ENCODE measurements at regions not wholly inside any gene's neighbourhood (a gene's known extent, or its start where the extent isn't known, plus 50 kb on each side); places are given as distances from the start of the nearest gene placed in this dataset.

GRCh38 chr5:105536675-105537074, 1974.1 kb upstream of the NUDT12 start:
- H3K4me3 Mint-ChIP-seq, result no peak overlapping the region
- ATAC-seq (no peak), DNase-seq (no peak)
- POLR2A ChIA-PET, result no interaction called here
- no peaks in the 10 kb centered on the region for H3K4me1 Mint-ChIP-seq
- peaks cover 2% of the 10 kb centered on the region for H3K9me3 Mint-ChIP-seq (ENCODE audit: low read depth)
- CTCF ChIA-PET, result no interaction called here
- intact Hi-C loops (cut with DNase I, micrococcal nuclease), result no loop called here
- H3K36me3 Mint-ChIP-seq (ENCODE audit: low read depth), result no peaks in the 10 kb centered on the region
- no peak overlapping the region for H3K27ac Mint-ChIP-seq
- H3K27me3 Mint-ChIP-seq, result no peaks in the 10 kb centered on the region

- POLR2A ChIA-PET, result no interaction called here
- Mint-ChIP-seq H3K9me3 (ENCODE audit: low read depth) (peaks cover 6% of the 10 kb centered on the region), H3K4me1 (no peaks in the 10 kb centered on the region), H3K27ac (no peak overlapping the region), H3K4me3 (no peak overlapping the region), H3K36me3 (ENCODE audit: low read depth) (no peaks in the 10 kb centered on the region), H3K27me3 (no peaks in the 10 kb centered on the region)
- intact Hi-C loops (cut with DNase I, micrococcal nuclease), result no loop called here
- no peak for DNase-seq
- CTCF ChIA-PET, result no interaction called here
- no peak for ATAC-seq
These were observed 1968.2 kb upstream of the NUDT12 start for GRCh38 chr5:105530716-105531261.

GRCh38 chr5:105529851-105530250, 1967.3 kb upstream of the NUDT12 start:
- no peak overlapping the region for H3K27ac Mint-ChIP-seq
- H3K27me3 Mint-ChIP-seq, result no peaks in the 10 kb centered on the region
- H3K4me1 Mint-ChIP-seq, result no peaks in the 10 kb centered on the region
- DNase-seq, result no peak
- ChIA-PET POLR2A (no interaction called here), CTCF (no interaction called here)
- no peak overlapping the region for H3K4me3 Mint-ChIP-seq
- intact Hi-C loops (cut with DNase I, micrococcal nuclease), result no loop called here
- no peak for ATAC-seq
- no peaks in the 10 kb centered on the region for H3K36me3 Mint-ChIP-seq (ENCODE audit: low read depth)
- H3K9me3 Mint-ChIP-seq (ENCODE audit: low read depth), result peaks cover 6% of the 10 kb centered on the region

- H3K9me3 Mint-ChIP-seq (ENCODE audit: low read depth), result peaks cover 9% of the 10 kb centered on the region
- ATAC-seq (no peak), DNase-seq (no peak)
- no peaks in the 10 kb centered on the region for H3K27me3 Mint-ChIP-seq
- no peaks in the 10 kb centered on the region for H3K4me1 Mint-ChIP-seq
- CTCF ChIA-PET, result no interaction called here
- H3K4me3 Mint-ChIP-seq, result no peak overlapping the region
- no peaks in the 10 kb centered on the region for H3K36me3 Mint-ChIP-seq (ENCODE audit: low read depth)
- intact Hi-C loops (cut with DNase I, micrococcal nuclease), result no loop called here
- H3K27ac Mint-ChIP-seq, result no peak overlapping the region
- POLR2A ChIA-PET, result no interaction called here
These were observed 1945.9 kb upstream of the NUDT12 start for GRCh38 chr5:105508519-105508918.

- DNase-seq (no peak), ATAC-seq (no peak)
- ChIA-PET POLR2A (no interaction called here), CTCF (no interaction called here)
- Mint-ChIP-seq H3K27ac (no peak overlapping the region), H3K36me3 (ENCODE audit: low read depth) (no peaks in the 10 kb centered on the region), H3K27me3 (no peaks in the 10 kb centered on the region), H3K9me3 (ENCODE audit: low read depth) (peaks cover 7% of the 10 kb centered on the region), H3K4me3 (no peak overlapping the region), H3K4me1 (no peaks in the 10 kb centered on the region)
- intact Hi-C loops (cut with DNase I, micrococcal nuclease), result no loop called here
These were observed 1944.2 kb upstream of the NUDT12 start for GRCh38 chr5:105506692-105507277.

GRCh38 chr5:105503950-105504349, 1941.4 kb upstream of the NUDT12 start:
- Mint-ChIP-seq H3K4me3 (no peak overlapping the region), H3K27ac (no peak overlapping the region), H3K36me3 (ENCODE audit: low read depth) (no peaks in the 10 kb centered on the region), H3K9me3 (ENCODE audit: low read depth) (peaks cover 6% of the 10 kb centered on the region), H3K4me1 (no peaks in the 10 kb centered on the region), H3K27me3 (no peaks in the 10 kb centered on the region)
- ATAC-seq (no peak), DNase-seq (no peak)
- intact Hi-C loops (cut with DNase I, micrococcal nuclease), result no loop called here
- ChIA-PET POLR2A (interaction anchor here (0.6 kb wide), 1 partner anchor 1255 kb away, joined by 5 read pairs; no protein-coding TSS in a partner anchor), CTCF (no interaction called here)

- POLR2A ChIA-PET, result no interaction called here
These were observed 1938.7 kb upstream of the NUDT12 start for GRCh38 chr5:105501315-105501714.

GRCh38 chr5:105475401-105475800, 1912.8 kb upstream of the NUDT12 start:
- intact Hi-C loops (cut with DNase I, micrococcal nuclease), result no loop called here
- Mint-ChIP-seq H3K27ac (no peak overlapping the region), H3K4me3 (no peak overlapping the region), H3K4me1 (no peaks in the 10 kb centered on the region), H3K36me3 (ENCODE audit: low read depth) (no peaks in the 10 kb centered on the region), H3K9me3 (ENCODE audit: low read depth) (peaks cover 4% of the 10 kb centered on the region), H3K27me3 (no peaks in the 10 kb centered on the region)
- DNase-seq (no peak), ATAC-seq (no peak)
- POLR2A ChIA-PET, result no interaction called here
- CTCF ChIA-PET, result no interaction called here

More at GRCh38 chr5:105501315-105501714, 1938.7 kb upstream of the NUDT12 start:
- no peaks in the 10 kb centered on the region for H3K36me3 Mint-ChIP-seq (ENCODE audit: low read depth)
- no peak overlapping the region for H3K4me3 Mint-ChIP-seq
- intact Hi-C loops (cut with DNase I, micrococcal nuclease), result no loop called here
- no peaks in the 10 kb centered on the region for H3K27me3 Mint-ChIP-seq
- no peak overlapping the region for H3K27ac Mint-ChIP-seq
- no peaks in the 10 kb centered on the region for H3K4me1 Mint-ChIP-seq
- ATAC-seq (no peak), DNase-seq (no peak)
- CTCF ChIA-PET, result interaction anchor here (0.7 to 1.0 kb wide), 2 partner anchors 20 to 308 kb away, joined by 3 to 4 read pairs; no protein-coding TSS in a partner anchor
- H3K9me3 Mint-ChIP-seq (ENCODE audit: low read depth), result peaks cover 3% of the 10 kb centered on the region

- H3K36me3 Mint-ChIP-seq (ENCODE audit: low read depth), result no peaks in the 10 kb centered on the region
- H3K9me3 Mint-ChIP-seq (ENCODE audit: low read depth), result peaks cover 29% of the 10 kb centered on the region
- intact Hi-C loops (cut with DNase I, micrococcal nuclease), result no loop called here
- H3K27me3 Mint-ChIP-seq, result no peaks in the 10 kb centered on the region
- ATAC-seq, result no peak
- no peaks in the 10 kb centered on the region for H3K4me1 Mint-ChIP-seq
- no peak for DNase-seq
- H3K4me3 Mint-ChIP-seq, result no peak overlapping the region
- POLR2A ChIA-PET, result no interaction called here
- H3K27ac Mint-ChIP-seq, result no peak overlapping the region
- CTCF ChIA-PET, result no interaction called here
These were observed 1899.8 kb upstream of the NUDT12 start for GRCh38 chr5:105462377-105462776.

GRCh38 chr5:105460721-105461120, 1898.1 kb upstream of the NUDT12 start:
- ATAC-seq (no peak), DNase-seq (no peak)
- peaks cover 32% of the 10 kb centered on the region for H3K9me3 Mint-ChIP-seq (ENCODE audit: low read depth)
- intact Hi-C loops (cut with DNase I, micrococcal nuclease), result no loop called here
- POLR2A ChIA-PET, result no interaction called here
- no peak overlapping the region for H3K27ac Mint-ChIP-seq
- CTCF ChIA-PET, result no interaction called here
- no peaks in the 10 kb centered on the region for H3K36me3 Mint-ChIP-seq (ENCODE audit: low read depth)
- no peak overlapping the region for H3K4me3 Mint-ChIP-seq
- H3K4me1 Mint-ChIP-seq, result no peaks in the 10 kb centered on the region
- no peaks in the 10 kb centered on the region for H3K27me3 Mint-ChIP-seq

- Mint-ChIP-seq H3K36me3 (ENCODE audit: low read depth) (no peaks in the 10 kb centered on the region), H3K27ac (no peak overlapping the region), H3K9me3 (ENCODE audit: low read depth) (peaks cover 17% of the 10 kb centered on the region), H3K4me3 (no peak overlapping the region), H3K4me1 (no peaks in the 10 kb centered on the region), H3K27me3 (no peaks in the 10 kb centered on the region)
- no peak for DNase-seq
- ChIA-PET POLR2A (no interaction called here), CTCF (no interaction called here)
- intact Hi-C loops (cut with DNase I, micrococcal nuclease), result no loop called here
- ATAC-seq, result no peak
These were observed 1890.7 kb upstream of the NUDT12 start for GRCh38 chr5:105453216-105453807.

- Mint-ChIP-seq H3K9me3 (ENCODE audit: low read depth) (peaks cover 21% of the 10 kb centered on the region), H3K4me1 (no peaks in the 10 kb centered on the region), H3K36me3 (ENCODE audit: low read depth) (no peaks in the 10 kb centered on the region), H3K27ac (no peak overlapping the region), H3K27me3 (no peaks in the 10 kb centered on the region), H3K4me3 (no peak overlapping the region)
- ChIA-PET CTCF (no interaction called here), POLR2A (no interaction called here)
- no peak for DNase-seq
- intact Hi-C loops (cut with DNase I, micrococcal nuclease), result no loop called here
- no peak for ATAC-seq
These were observed 1885.7 kb upstream of the NUDT12 start for GRCh38 chr5:105448271-105448670.
